Mesendoderm (in vitro differentiated cells): ENCODE measurements at regions not wholly inside any gene's neighbourhood (a gene's known extent, or its start where the extent isn't known, plus 50 kb on each side); places are given as distances from the start of the nearest gene placed in this dataset.

Experiments
- DNase-seq: peaks from one replicate; pipeline ENCODE4 v3.0.0; 2013
- H2AK5ac ChIP-seq: 2 replicates; pipeline ENCODE4 v1.6.1; 2013; ENCODE audit warnings: low read length, inconsistent platforms
- H2BK120ac ChIP-seq: 2 replicates; pipeline ENCODE4 v1.6.1; 2013; ENCODE audit warnings: low read depth, mild to moderate bottlenecking, low read length, moderate library complexity, mixed read lengths
- H2BK15ac ChIP-seq: replicated peaks from 2 replicates; pipeline ENCODE4 v1.6.1; 2013; ENCODE audit warnings: low read depth, mild to moderate bottlenecking, moderate library complexity
- H2BK5ac ChIP-seq: 2 replicates; pipeline ENCODE4 v1.6.1; 2013; ENCODE audit warnings: low read length, inconsistent platforms
- H3K18ac ChIP-seq: 2 replicates; pipeline ENCODE4 v1.6.1; 2013; ENCODE audit warnings: mild to moderate bottlenecking, low read length, mixed read lengths
- H3K23ac ChIP-seq: one replicate; pipeline ENCODE4 v1.6.1; 2013; ENCODE audit warnings: low read length
- H3K27ac ChIP-seq: 2 replicates; pipeline ENCODE4 v1.5.1; 2013; ENCODE audit warnings: low read depth, mild to moderate bottlenecking, inconsistent platforms, low read length, moderate library complexity
- H3K27me3 ChIP-seq: 2 replicates; pipeline ENCODE4 v1.6.1; 2013; ENCODE audit warnings: low read length, control low read depth, mild to moderate bottlenecking, inconsistent platforms; ENCODE audit not compliant: insufficient read depth, poor library complexity
- H3K36me3 ChIP-seq: 2 replicates; pipeline ENCODE4 v1.6.1; 2013; ENCODE audit warnings: low read length, inconsistent platforms; ENCODE audit not compliant: control insufficient read depth, insufficient read depth
- H3K4ac ChIP-seq: one replicate; pipeline ENCODE4 v1.6.1; 2013; ENCODE audit warnings: low read depth, mild to moderate bottlenecking, low read length, moderate library complexity
- H3K4me1 ChIP-seq: 2 replicates; pipeline ENCODE4 v1.6.1; 2013; ENCODE audit warnings: low read depth, low read length, inconsistent platforms; ENCODE audit not compliant: control insufficient read depth
- H3K4me2 ChIP-seq: 2 replicates; pipeline ENCODE4 v1.6.1; 2013; ENCODE audit warnings: low read length
- H3K4me3 ChIP-seq: 2 replicates; pipeline ENCODE4 v1.5.1; 2013; ENCODE audit warnings: mild to moderate bottlenecking, low read length
- H3K56ac ChIP-seq: one replicate; pipeline ENCODE4 v1.6.1; 2013; ENCODE audit warnings: low read length
- H3K79me1 ChIP-seq: 2 replicates; pipeline ENCODE4 v1.6.1; 2013; ENCODE audit warnings: low read length, inconsistent platforms
- H3K79me2 ChIP-seq: 2 replicates; pipeline ENCODE4 v1.6.1; 2013; ENCODE audit warnings: mild to moderate bottlenecking, low read length; ENCODE audit not compliant: control insufficient read depth, insufficient read depth
- H3K9ac ChIP-seq: 2 replicates; pipeline ENCODE4 v1.6.1; 2013; ENCODE audit warnings: low read length, inconsistent platforms
- H4K5ac ChIP-seq: one replicate; pipeline ENCODE4 v1.6.1; 2013; ENCODE audit warnings: low read length
- H4K8ac ChIP-seq: one replicate; pipeline ENCODE4 v1.6.1; 2013; ENCODE audit warnings: low read depth, mild to moderate bottlenecking, control low read depth, low read length, moderate library complexity
- WGBS: extraction: QIAGEN DNeasy Blood & Tissue Kit; methylation state at CpG from one replicate; pipeline ENCODE4 v1.1.7; 2013; ENCODE audit warnings: low lambda C conversion rate, missing lambda C conversion rate; ENCODE audit not compliant: insufficient coverage; ENCODE audit errors: extremely low coverage; 5-methylcytosine and 5-hydroxymethylcytosine counted together

DNA sequence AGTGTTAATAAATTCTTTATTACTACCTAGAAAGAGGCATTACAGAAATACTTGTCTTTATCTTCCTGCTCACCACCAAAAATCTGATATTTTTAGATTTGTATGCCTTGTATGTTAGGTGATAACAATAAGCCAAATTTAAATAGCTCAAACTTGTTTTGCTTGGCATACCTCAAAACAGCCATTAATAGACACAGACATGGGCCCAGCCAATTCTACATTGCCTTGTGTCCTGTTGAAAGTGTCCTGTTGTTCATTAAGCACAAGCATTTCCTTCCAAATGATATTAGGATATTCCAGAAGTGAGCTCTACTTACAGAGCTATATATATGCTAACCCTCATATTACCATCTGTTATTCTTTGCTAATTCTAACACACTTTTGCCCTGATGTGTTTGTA, 438.6 kb upstream of the ZNF385D start:
- Histone ChIP-seq H2BK5ac (no peak overlapping the region), H2BK15ac (no peak overlapping the region), H3K79me1 (no peaks in the 10 kb centered on the region), H3K9ac (no peak overlapping the region), H3K79me2 (no peaks in the 10 kb centered on the region), H3K18ac (no peak overlapping the region), H3K56ac (no peak overlapping the region), H3K27ac (no peak overlapping the region), H3K36me3 (no peaks in the 10 kb centered on the region), H3K4me2 (no peak overlapping the region), H3K23ac (no peak overlapping the region), H2BK120ac (no peak overlapping the region), H4K8ac (no peak overlapping the region), H3K4me1 (no peaks in the 10 kb centered on the region), H2AK5ac (no peak overlapping the region), H4K5ac (no peak overlapping the region), H3K4ac (no peak overlapping the region), H3K4me3 (no peak overlapping the region), H3K27me3 (no peaks in the 10 kb centered on the region)
- no peak for DNase-seq

DNA sequence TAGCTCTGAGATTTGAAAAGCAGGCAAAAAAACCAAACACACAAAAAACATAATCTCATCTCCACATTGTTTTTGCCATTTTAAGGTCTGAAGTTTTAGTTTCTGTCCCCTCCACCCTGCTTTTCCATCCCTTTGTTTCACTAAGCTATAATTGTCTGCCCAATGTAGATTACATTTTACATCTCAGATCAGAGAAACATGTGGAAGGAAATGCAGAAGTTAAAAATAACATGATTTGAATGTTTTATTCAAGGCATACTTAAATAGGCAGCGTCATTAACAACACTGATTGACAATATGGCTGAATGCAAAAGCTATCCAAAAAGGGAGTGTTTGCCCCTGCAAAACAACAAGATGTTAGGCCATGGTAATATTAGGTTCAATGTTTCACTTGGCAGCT, 448.1 kb upstream of the ZNF385D start:
- Histone ChIP-seq H3K36me3 (no peaks in the 10 kb centered on the region), H3K27ac (no peak overlapping the region), H3K18ac (no peak overlapping the region), H3K79me1 (no peaks in the 10 kb centered on the region), H2BK15ac (no peak overlapping the region), H3K4ac (no peak overlapping the region), H3K79me2 (no peaks in the 10 kb centered on the region), H3K27me3 (no peaks in the 10 kb centered on the region), H2BK120ac (no peak overlapping the region), H3K9ac (no peak overlapping the region), H3K4me2 (no peak overlapping the region), H4K8ac (no peak overlapping the region), H3K56ac (no peak overlapping the region), H2BK5ac (no peak overlapping the region), H4K5ac (no peak overlapping the region), H3K4me3 (no peak overlapping the region), H3K4me1 (no peaks in the 10 kb centered on the region), H2AK5ac (no peak overlapping the region), H3K23ac (no peak overlapping the region)
- WGBS = no CpG with 5 or more reads among the region's 1 CpG
- DNase-seq = no peak

DNA sequence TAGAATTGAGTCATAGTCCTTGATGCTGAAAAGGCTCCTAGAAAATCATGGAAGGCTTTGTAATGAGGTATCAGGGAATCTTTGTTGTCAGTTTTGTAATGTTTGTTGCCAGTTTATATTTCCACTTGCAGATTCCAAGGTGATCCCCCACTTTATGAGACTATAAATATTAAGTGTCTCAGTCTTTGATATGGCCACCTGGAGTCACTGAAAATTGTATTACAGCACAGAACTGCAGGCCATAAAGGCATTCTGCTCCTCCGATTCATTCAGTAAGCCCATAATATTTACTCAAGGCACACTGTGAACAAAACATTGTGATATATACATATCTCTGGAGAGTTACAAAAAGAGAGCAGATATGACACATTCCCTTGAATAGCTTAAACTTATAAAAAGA, 457.8 kb upstream of the ZNF385D start:
- H3K79me1 ChIP-seq = no peaks in the 10 kb centered on the region
- no peaks in the 10 kb centered on the region for H3K4me1 ChIP-seq
- H3K56ac ChIP-seq = no peak overlapping the region
- no peak overlapping the region for H2BK15ac ChIP-seq
- H2BK5ac ChIP-seq = no peak overlapping the region
- no peaks in the 10 kb centered on the region for H3K36me3 ChIP-seq
- H4K5ac ChIP-seq = no peak overlapping the region
- no peak overlapping the region for H3K23ac ChIP-seq
- H3K27ac ChIP-seq = no peak overlapping the region
- no peak overlapping the region for H4K8ac ChIP-seq
- no peak for DNase-seq
- H3K9ac ChIP-seq = no peak overlapping the region
- H3K4me2 ChIP-seq = no peak overlapping the region
- H3K4me3 ChIP-seq = no peak overlapping the region
- no peak overlapping the region for H3K18ac ChIP-seq
- H3K27me3 ChIP-seq = no peaks in the 10 kb centered on the region
- H2AK5ac ChIP-seq = no peak overlapping the region
- no peak overlapping the region for H2BK120ac ChIP-seq
- no CpG with 5 or more reads among the region's 1 CpG for WGBS
- H3K4ac ChIP-seq = no peak overlapping the region
- H3K79me2 ChIP-seq = no peaks in the 10 kb centered on the region

DNA sequence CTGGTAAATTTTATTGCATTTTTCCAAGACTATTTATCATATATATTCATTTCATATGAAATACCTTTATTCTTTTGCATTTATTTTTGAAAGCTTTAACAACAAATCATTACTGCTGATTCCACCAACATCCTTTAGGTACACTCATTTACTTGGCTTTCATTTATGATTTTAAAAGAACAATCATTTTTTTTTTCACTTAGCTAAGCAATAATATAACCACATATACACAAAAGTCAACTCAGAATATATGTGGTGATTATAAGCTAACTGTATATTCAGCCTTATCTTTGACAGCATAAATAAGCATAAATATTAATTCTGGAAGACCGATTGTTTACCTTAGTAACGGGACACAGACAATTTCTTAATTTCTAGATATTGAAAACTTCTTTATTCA, 458.6 kb upstream of the ZNF385D start:
- no peak for DNase-seq
- WGBS = no CpG with 5 or more reads among the region's 2 CpGs
- H3K18ac ChIP-seq = no peak overlapping the region
- no peak overlapping the region for H2AK5ac ChIP-seq
- no peak overlapping the region for H3K23ac ChIP-seq
- no peak overlapping the region for H2BK120ac ChIP-seq
- no peaks in the 10 kb centered on the region for H3K36me3 ChIP-seq
- no peak overlapping the region for H3K56ac ChIP-seq
- H3K4me2 ChIP-seq = no peak overlapping the region
- H2BK5ac ChIP-seq = no peak overlapping the region
- H3K27ac ChIP-seq = no peak overlapping the region
- no peak overlapping the region for H4K8ac ChIP-seq
- no peaks in the 10 kb centered on the region for H3K4me1 ChIP-seq
- H2BK15ac ChIP-seq = no peak overlapping the region
- no peak overlapping the region for H3K4ac ChIP-seq
- no peak overlapping the region for H3K9ac ChIP-seq
- no peaks in the 10 kb centered on the region for H3K27me3 ChIP-seq
- no peaks in the 10 kb centered on the region for H3K79me1 ChIP-seq
- no peaks in the 10 kb centered on the region for H3K79me2 ChIP-seq
- H4K5ac ChIP-seq = no peak overlapping the region
- H3K4me3 ChIP-seq = no peak overlapping the region

DNA sequence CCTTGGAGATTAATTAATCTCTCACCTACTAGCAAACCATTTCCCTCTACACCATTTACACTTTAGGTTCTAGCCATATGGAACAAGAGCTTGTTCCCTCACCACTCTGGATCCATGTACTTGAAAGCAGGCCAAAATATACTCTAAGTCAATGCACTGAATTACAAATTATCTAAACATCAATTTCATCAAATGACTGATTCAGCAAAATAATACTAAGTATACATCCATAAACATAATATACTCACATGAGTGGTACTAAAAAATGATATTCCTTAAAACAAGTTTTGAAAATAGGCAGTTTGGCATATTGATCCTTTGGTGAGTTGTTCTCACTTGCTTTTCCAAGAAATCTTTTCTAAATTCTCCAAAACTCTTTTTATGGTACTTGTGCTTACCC, 459.7 kb upstream of the ZNF385D start:
- Histone ChIP-seq H3K56ac (no peak overlapping the region), H3K79me2 (no peaks in the 10 kb centered on the region), H3K4ac (no peak overlapping the region), H3K18ac (no peak overlapping the region), H2BK5ac (no peak overlapping the region), H3K27me3 (no peaks in the 10 kb centered on the region), H3K36me3 (no peaks in the 10 kb centered on the region), H2BK120ac (no peak overlapping the region), H2AK5ac (no peak overlapping the region), H3K23ac (no peak overlapping the region), H4K5ac (no peak overlapping the region), H3K4me3 (no peak overlapping the region), H2BK15ac (no peak overlapping the region), H3K4me2 (no peak overlapping the region), H3K4me1 (no peaks in the 10 kb centered on the region), H3K9ac (no peak overlapping the region), H4K8ac (no peak overlapping the region), H3K79me1 (no peaks in the 10 kb centered on the region), H3K27ac (no peak overlapping the region)
- no peak for DNase-seq

DNA sequence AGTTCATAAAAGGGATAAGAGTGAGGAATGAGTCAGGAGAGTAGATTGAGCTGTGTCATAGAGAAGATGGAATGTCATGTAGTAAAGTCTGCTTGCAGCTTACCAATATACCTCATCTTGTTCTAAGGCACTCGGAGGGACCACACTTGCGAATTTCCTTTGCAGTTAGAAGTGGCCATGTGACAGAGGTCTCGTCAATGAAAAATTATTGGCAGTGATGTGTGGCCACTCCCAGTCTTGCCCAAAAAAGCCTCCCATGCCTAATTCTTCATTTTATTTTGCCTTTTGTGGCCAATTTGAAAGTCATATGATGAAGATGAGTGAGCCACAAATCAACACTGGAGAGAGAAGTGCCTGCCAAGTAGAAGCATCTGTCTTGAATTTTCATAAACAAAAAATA, 465.6 kb upstream of the ZNF385D start:
- no peak overlapping the region for H3K18ac ChIP-seq
- H3K9ac ChIP-seq = no peak overlapping the region
- no peaks in the 10 kb centered on the region for H3K27me3 ChIP-seq
- H3K36me3 ChIP-seq = no peaks in the 10 kb centered on the region
- H2BK5ac ChIP-seq = no peak overlapping the region
- WGBS = no CpG with 5 or more reads among the region's 3 CpGs
- H3K79me1 ChIP-seq = no peaks in the 10 kb centered on the region
- no peak overlapping the region for H2BK120ac ChIP-seq
- H2BK15ac ChIP-seq = no peak overlapping the region
- H3K23ac ChIP-seq = no peak overlapping the region
- H4K5ac ChIP-seq = no peak overlapping the region
- no peak overlapping the region for H4K8ac ChIP-seq
- no peak for DNase-seq
- no peaks in the 10 kb centered on the region for H3K79me2 ChIP-seq
- H3K4me1 ChIP-seq = no peaks in the 10 kb centered on the region
- H3K4ac ChIP-seq = no peak overlapping the region
- no peak overlapping the region for H2AK5ac ChIP-seq
- no peak overlapping the region for H3K27ac ChIP-seq
- H3K56ac ChIP-seq = no peak overlapping the region
- no peak overlapping the region for H3K4me3 ChIP-seq
- H3K4me2 ChIP-seq = no peak overlapping the region
